ENCODE measurements at regions not wholly inside any gene's neighbourhood (a gene's known extent, or its start where the extent isn't known, plus 50 kb on each side); places are given as distances from the start of the nearest gene placed in this dataset.

GRCh38 chr10:28135258-28135657 lies 136.4 kb upstream of the ODAD2 start:
- no peak for TF ChIP-seq CTCF (IDR thresholded peaks at IDR 0.05)
- TF ChIP-seq ZFX (IDR thresholded peaks at IDR 0.05; ENCODE audit: borderline replicate concordance) = no peak
- H3K27ac ChIP-seq = no peak overlapping the region

- TF ChIP-seq CTCF (IDR thresholded peaks at IDR 0.05) (no peak), ZFX (IDR thresholded peaks at IDR 0.05; ENCODE audit: borderline replicate concordance) (no peak)
- H3K27ac ChIP-seq = no peak overlapping the region
Measured at GRCh38 chr10:28130267-28130666, 131.4 kb upstream of the ODAD2 start.

- TF ChIP-seq ZFX (IDR thresholded peaks at IDR 0.05; ENCODE audit: borderline replicate concordance) (no peak), CTCF (IDR thresholded peaks at IDR 0.05) (no peak)
Measured at GRCh38 chr10:28127881-28128280, 129.0 kb upstream of the ODAD2 start.

GRCh38 chr10:28125701-28126100 lies 126.8 kb upstream of the ODAD2 start:
- TF ChIP-seq ZFX (IDR thresholded peaks at IDR 0.05; ENCODE audit: borderline replicate concordance) = no peak
- no peak for TF ChIP-seq CTCF (IDR thresholded peaks at IDR 0.05)
- no peak overlapping the region for H3K27ac ChIP-seq

More at GRCh38 chr10:28127881-28128280, 129.0 kb upstream of the ODAD2 start:
- no peak overlapping the region for H3K27ac ChIP-seq

- TF ChIP-seq CTCF (IDR thresholded peaks at IDR 0.05) (no peak), ZFX (IDR thresholded peaks at IDR 0.05; ENCODE audit: borderline replicate concordance) (no peak)
Measured at GRCh38 chr10:28120795-28121194, 121.9 kb upstream of the ODAD2 start.

GRCh38 chr10:28120043-28120749 lies 121.3 kb upstream of the ODAD2 start:
- H3K27ac ChIP-seq = no peak overlapping the region
- TF ChIP-seq CTCF (IDR thresholded peaks at IDR 0.05) (no peak), ZFX (IDR thresholded peaks at IDR 0.05; ENCODE audit: borderline replicate concordance) (no peak)

More at GRCh38 chr10:28120795-28121194, 121.9 kb upstream of the ODAD2 start:
- no peak overlapping the region for H3K27ac ChIP-seq

- H3K27ac ChIP-seq = no peak overlapping the region
- TF ChIP-seq CTCF (IDR thresholded peaks at IDR 0.05) (no peak), ZFX (IDR thresholded peaks at IDR 0.05; ENCODE audit: borderline replicate concordance) (no peak)
Measured at GRCh38 chr10:28118985-28119628, 120.2 kb upstream of the ODAD2 start.

Measured in 22Rv1 (cell line).